C4-2B (cell line): ENCODE measurements at regions not wholly inside any gene's neighbourhood (a gene's known extent, or its start where the extent isn't known, plus 50 kb on each side); places are given as distances from the start of the nearest gene placed in this dataset.

Experiments
- CTCF ChIP-seq: fragments of 450-650 bp; conservative IDR thresholded peaks from 2 replicates; pipeline ENCODE4 v1.5.1; 2017; ENCODE audit warnings: mild to moderate bottlenecking
- ZFX ChIP-seq: fragments of 450-650 bp; IDR thresholded peaks from 2 replicates; pipeline ENCODE4 v1.6.1; 2017

- TF ChIP-seq CTCF (no peak), ZFX (no peak)
Measured at GRCh38 chr17:65371702-65372101, 189.7 kb downstream of the AXIN2 start.
